Caco-2 (cell line): ENCODE measurements at regions not wholly inside any gene's neighbourhood (a gene's known extent, or its start where the extent isn't known, plus 50 kb on each side); places are given as distances from the start of the nearest gene placed in this dataset.

ENCODE experiments used
- BruUV-seq: library from RNA; stranded (reverse); fragments of 400-500 nt; replicated peaks from 2 replicates; lab custom pipeline; 2021; lab: Mats Ljungman, UMichigan
- CTCF ChIA-PET: fragments of 300-600 bp; sonication (Branson Sonifier 250); formaldehyde crosslinking; loops from one replicate; lab custom pipeline; 2022; ENCODE audit warnings: antibody characterized with exemption; lab: Charles Lee
- POLR2A ChIA-PET: fragments of 300-600 bp; sonication (Branson Sonifier 250); formaldehyde crosslinking; loops from one replicate; lab custom pipeline; 2022; ENCODE audit warnings: antibody characterized with exemption; lab: Charles Lee
- DNase-seq, 2 experiments: peaks; one replicate each; pipeline versions ENCODE4 v3.0.0 to v3.0.0-alpha.2; 2020 to 2022
- H3K27me3 ChIP-seq: replicated peaks from 2 replicates; pipeline ENCODE4 v1.6.0; 2011; ENCODE audit warnings: low read length; ENCODE audit not compliant: control insufficient read depth, insufficient read depth
- H3K36me3 ChIP-seq: 2 replicates; pipeline ENCODE4 v1.5.1; 2011; ENCODE audit warnings: low read length; ENCODE audit not compliant: control insufficient read depth, insufficient read depth
- H3K4me1 ChIP-seq: fragments of 250-450 bp; sonication (Bioruptor Pico); 2 replicates; pipeline ENCODE4 v1.5.1; 2020; ENCODE audit warnings: mild to moderate bottlenecking
- H3K4me3 ChIP-seq: 2 replicates; pipeline ENCODE4 v1.5.1; 2011; ENCODE audit warnings: low read depth, mild to moderate bottlenecking, control low read depth, low read length
- H3K9me3 ChIP-seq: fragments of 250-450 bp; sonication (Bioruptor Pico); 2 replicates; pipeline ENCODE4 v1.5.1; 2020; ENCODE audit warnings: mild to moderate bottlenecking, moderate library complexity
- H3K27ac Mint-ChIP-seq: one replicate; pipeline ENCODE4 v1.8.0; 2022; ENCODE audit warnings: mixed read lengths; ENCODE audit not compliant: unreplicated experiment
- H3K27me3 Mint-ChIP-seq: one replicate; pipeline ENCODE4 v1.8.0; 2022; ENCODE audit warnings: mixed read lengths; ENCODE audit not compliant: insufficient read depth, unreplicated experiment
- H3K36me3 Mint-ChIP-seq: one replicate; pipeline ENCODE4 v1.8.0; 2022; ENCODE audit warnings: mild to moderate bottlenecking, mixed read lengths; ENCODE audit not compliant: insufficient read depth, unreplicated experiment
- H3K4me1 Mint-ChIP-seq: one replicate; pipeline ENCODE4 v1.8.0; 2022; ENCODE audit warnings: low read depth, mixed read lengths; ENCODE audit not compliant: unreplicated experiment
- H3K4me3 Mint-ChIP-seq: one replicate; pipeline ENCODE4 v1.8.0; 2022; ENCODE audit warnings: mild to moderate bottlenecking, moderate library complexity, mixed read lengths; ENCODE audit not compliant: unreplicated experiment
- H3K9me3 Mint-ChIP-seq: one replicate; pipeline ENCODE4 v1.8.0; 2022; ENCODE audit warnings: mixed read lengths; ENCODE audit not compliant: unreplicated experiment
- intact Hi-C: fragments of 100-400 bp; cut with micrococcal nuclease; formaldehyde crosslinking; loops from one replicate; pipeline ENCODE4 v1.10.0; 2022; ENCODE audit not compliant: unreplicated experiment
- TF ChIP-seq, protein P1 (sequence below), 2 experiments: fragments of 200-600 bp in 1 of 2; IDR thresholded peaks; 1 replicate in 1 of 2; 2 replicates in 1 of 2; pipeline versions ENCODE4 v1.5.1 to v1.8.0; 2011 to 2022; ENCODE audit warnings: antibody characterized with exemption in 1 of 2, control low read depth in 1 of 2, inconsistent platforms in 1 of 2, low read depth in 1 of 2, low read length in 1 of 2, mild to moderate bottlenecking in 1 of 2, moderate library complexity in 1 of 2; ENCODE audit not compliant: insufficient read depth in 1 of 2, severe bottlenecking in 1 of 2, unreplicated experiment in 1 of 2

DNA sequence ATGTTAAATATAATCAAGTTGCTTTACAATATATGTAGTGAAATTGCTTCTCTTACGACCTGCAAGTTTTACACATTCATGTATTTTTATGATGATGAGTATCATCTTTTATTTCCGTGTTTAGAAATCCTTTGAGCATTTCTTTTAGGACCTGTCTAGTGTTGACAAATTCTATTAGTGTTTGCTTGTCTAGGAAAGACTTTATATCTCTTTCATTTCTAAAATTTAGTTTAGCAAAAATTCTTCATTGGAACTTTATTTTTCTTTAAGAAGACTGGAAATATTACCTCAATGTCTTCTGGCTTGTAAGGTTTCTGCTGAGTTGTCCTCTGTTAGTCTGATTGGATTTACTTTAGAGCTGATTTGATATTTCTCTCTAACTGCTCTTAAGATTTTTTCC is 920.9 kb upstream of the CTNND2 start:
- no TSS peak for BruUV-seq
- no peaks in the 10 kb centered on the region for H3K36me3 Mint-ChIP-seq
- no peaks in the 10 kb centered on the region for H3K27me3 Mint-ChIP-seq
- no peaks in the 10 kb centered on the region for H3K4me1 Mint-ChIP-seq
- peaks cover 17% of the 10 kb centered on the region for H3K9me3 Mint-ChIP-seq
- Histone ChIP-seq H3K4me1 (no peaks in the 10 kb centered on the region), H3K9me3 (peaks cover 16% of the 10 kb centered on the region), H3K4me3 (no peak overlapping the region), H3K27me3 (no peaks in the 10 kb centered on the region), H3K36me3 (no peaks in the 10 kb centered on the region)
- intact Hi-C loops = no loop called here
- DNase-seq = no peak
- POLR2A ChIA-PET = no interaction called here
- CTCF ChIA-PET = no interaction called here
- H3K4me3 Mint-ChIP-seq = no peak overlapping the region
- no peak overlapping the region for H3K27ac Mint-ChIP-seq
- TF ChIP-seq, protein P1, sequence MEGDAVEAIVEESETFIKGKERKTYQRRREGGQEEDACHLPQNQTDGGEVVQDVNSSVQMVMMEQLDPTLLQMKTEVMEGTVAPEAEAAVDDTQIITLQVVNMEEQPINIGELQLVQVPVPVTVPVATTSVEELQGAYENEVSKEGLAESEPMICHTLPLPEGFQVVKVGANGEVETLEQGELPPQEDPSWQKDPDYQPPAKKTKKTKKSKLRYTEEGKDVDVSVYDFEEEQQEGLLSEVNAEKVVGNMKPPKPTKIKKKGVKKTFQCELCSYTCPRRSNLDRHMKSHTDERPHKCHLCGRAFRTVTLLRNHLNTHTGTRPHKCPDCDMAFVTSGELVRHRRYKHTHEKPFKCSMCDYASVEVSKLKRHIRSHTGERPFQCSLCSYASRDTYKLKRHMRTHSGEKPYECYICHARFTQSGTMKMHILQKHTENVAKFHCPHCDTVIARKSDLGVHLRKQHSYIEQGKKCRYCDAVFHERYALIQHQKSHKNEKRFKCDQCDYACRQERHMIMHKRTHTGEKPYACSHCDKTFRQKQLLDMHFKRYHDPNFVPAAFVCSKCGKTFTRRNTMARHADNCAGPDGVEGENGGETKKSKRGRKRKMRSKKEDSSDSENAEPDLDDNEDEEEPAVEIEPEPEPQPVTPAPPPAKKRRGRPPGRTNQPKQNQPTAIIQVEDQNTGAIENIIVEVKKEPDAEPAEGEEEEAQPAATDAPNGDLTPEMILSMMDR (IDR thresholded peaks at IDR 0.05; ENCODE audit: insufficient read depth in 1 of 2, low read depth in 1 of 2, low read length in 1 of 2, severe bottlenecking in 1 of 2, unreplicated experiment in 1 of 2) = no peak

DNA sequence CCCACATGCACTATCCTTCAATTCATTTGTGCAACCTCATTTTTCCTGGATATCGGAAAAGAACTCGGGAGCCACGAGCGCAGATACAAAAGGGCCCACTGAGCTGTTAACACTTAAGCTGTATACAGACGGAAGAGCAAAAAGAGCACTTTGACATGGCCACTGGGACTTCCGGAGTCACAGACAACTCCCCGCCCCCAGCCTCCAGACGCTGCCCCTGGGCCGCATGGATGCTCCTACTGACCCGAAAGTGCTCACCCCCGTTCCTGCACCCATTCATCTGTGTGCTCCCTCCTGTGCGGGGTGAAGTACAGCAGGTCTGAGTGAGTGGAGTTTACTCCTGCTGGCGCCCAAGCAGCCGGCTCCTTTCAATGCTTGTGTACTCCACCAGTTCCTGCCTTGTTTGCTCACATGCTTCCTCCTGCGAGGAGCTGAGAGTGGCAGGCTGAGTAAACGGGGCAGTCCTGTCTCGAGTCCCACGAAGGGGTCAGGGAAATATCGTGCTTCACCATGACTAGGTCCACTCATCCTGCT is 901.0 kb upstream of the CTNND2 start:
- DNase-seq = no peak
- BruUV-seq = no TSS peak
- Histone ChIP-seq H3K4me3 (no peak overlapping the region), H3K9me3 (no peaks in the 10 kb centered on the region), H3K4me1 (no peaks in the 10 kb centered on the region), H3K27me3 (no peaks in the 10 kb centered on the region), H3K36me3 (no peaks in the 10 kb centered on the region)
- ChIA-PET CTCF (no interaction called here), POLR2A (no interaction called here)
- Mint-ChIP-seq H3K36me3 (no peaks in the 10 kb centered on the region), H3K27ac (no peak overlapping the region), H3K9me3 (no peaks in the 10 kb centered on the region), H3K4me1 (no peaks in the 10 kb centered on the region), H3K4me3 (peak overlapping the region; percentile 54), H3K27me3 (peaks cover 4% of the 10 kb centered on the region)
- intact Hi-C loops = no loop called here
- TF ChIP-seq, protein P1 (IDR thresholded peaks at IDR 0.05; ENCODE audit: insufficient read depth in 1 of 2, low read depth in 1 of 2, low read length in 1 of 2, severe bottlenecking in 1 of 2, unreplicated experiment in 1 of 2) = no peak

DNA sequence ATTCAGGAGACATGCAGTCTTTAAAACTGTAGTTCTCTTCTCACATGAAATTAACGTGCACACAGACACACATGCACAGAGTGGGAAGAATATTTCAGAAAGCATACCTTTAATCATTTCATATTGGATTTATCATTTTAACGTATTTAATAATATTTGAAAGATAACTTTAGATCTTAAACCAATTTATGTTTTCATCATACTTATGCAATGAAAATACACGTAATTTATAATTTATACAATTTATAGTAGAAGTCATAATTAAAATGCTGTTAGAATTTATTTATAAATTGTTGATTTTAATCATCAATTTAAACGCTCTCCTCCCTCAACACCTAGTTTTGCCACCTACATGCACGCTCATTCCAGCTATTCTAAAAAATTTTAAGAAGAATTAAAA is 894.9 kb upstream of the CTNND2 start:
- no peak overlapping the region for H3K27ac Mint-ChIP-seq
- CTCF ChIA-PET = no interaction called here

More for the DNA sequence above, 894.9 kb upstream of the CTNND2 start:
- no peak for DNase-seq
- POLR2A ChIA-PET = no interaction called here
- H3K4me1 ChIP-seq = no peaks in the 10 kb centered on the region
- intact Hi-C loops = no loop called here
- no peaks in the 10 kb centered on the region for H3K9me3 ChIP-seq
- TF ChIP-seq, protein P1 (IDR thresholded peaks at IDR 0.05; ENCODE audit: insufficient read depth in 1 of 2, low read depth in 1 of 2, low read length in 1 of 2, severe bottlenecking in 1 of 2, unreplicated experiment in 1 of 2) = no peak
- Mint-ChIP-seq H3K36me3 (no peaks in the 10 kb centered on the region), H3K27me3 (no peaks in the 10 kb centered on the region), H3K9me3 (peaks cover 12% of the 10 kb centered on the region), H3K4me3 (no peak overlapping the region), H3K4me1 (no peaks in the 10 kb centered on the region)
- no peak overlapping the region for H3K4me3 ChIP-seq
- no peaks in the 10 kb centered on the region for H3K36me3 ChIP-seq
- no TSS peak for BruUV-seq
- no peaks in the 10 kb centered on the region for H3K27me3 ChIP-seq
